Caki2 (cell line): ENCODE measurements at regions not wholly inside any gene's neighbourhood (a gene's known extent, or its start where the extent isn't known, plus 50 kb on each side); places are given as distances from the start of the nearest gene placed in this dataset.

Source experiments
- DNase-seq: peaks from one replicate; pipeline ENCODE4 v3.0.0-alpha.2; 2015; ENCODE audit warnings: low read depth
- in situ Hi-C: cut with HindIII; loops from 2 replicates; pipeline ENCODE4 v1.10.0; 2016; ENCODE audit warnings: low sequenced_read_pairs, low pct_unique_long_range_greater_than_20kb, mixed read lengths

DNA sequence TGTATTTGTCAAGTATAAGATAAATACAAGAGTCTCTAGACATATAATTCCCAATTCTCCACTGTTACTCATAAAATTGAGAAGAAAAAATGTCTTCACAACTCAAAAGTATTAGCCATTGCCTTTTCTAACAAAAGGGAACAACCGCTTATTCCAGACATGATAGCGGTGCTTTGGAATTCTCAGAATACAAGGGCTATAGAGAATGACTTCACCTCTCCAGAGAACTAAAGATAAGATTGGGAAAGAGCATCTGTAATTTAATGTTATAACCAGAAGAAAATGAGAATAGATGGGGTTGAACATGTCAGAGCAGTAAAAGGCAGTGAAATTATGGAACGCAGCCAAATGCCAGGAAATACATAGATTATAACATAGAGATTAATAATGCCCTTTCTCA, 730.8 kb downstream of the C6orf118 start:
- DNase-seq: no peak
- in situ Hi-C loops: no loop called here

DNA sequence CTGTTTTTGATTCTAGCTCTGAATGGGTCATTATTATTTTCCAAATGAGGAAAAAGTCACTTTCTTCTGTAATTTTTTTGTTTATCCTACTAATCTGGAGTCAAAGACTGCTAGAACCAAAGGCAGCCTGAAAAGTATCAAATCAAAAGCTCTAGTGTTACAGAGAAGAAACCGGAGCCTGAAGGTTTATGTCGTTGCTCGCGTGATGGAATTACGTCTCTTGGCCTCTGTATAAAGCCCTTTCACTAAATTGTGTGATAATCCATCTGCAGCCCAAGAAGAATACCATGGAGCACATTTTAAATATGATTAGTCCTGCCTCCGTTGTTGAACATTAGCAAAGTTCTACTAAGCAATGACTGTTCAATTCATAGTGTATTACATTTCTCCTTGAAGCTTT, 738.6 kb downstream of the C6orf118 start:
- in situ Hi-C loops: no loop called here
- DNase-seq: no peak

DNA sequence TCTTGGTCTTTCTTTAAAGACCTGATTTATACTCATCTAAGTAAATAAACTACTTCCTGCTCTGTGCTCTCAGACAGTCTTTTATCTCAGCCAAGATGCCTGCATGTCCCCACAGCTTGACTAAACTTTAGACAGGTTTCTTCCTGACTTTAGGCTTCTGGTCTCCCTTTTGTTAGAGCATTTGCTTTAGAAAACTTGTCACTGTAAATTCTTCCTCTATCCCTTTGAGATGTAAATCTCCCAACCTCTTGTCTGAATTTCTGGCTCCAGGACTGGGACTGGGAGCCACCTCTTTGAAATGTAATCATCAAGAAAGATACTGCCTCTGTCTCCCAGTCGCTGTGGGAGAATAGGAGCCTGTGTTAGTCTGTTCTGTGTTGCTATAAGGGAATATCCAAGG, 739.9 kb downstream of the C6orf118 start:
- DNase-seq: no peak
- in situ Hi-C loops: no loop called here

DNA sequence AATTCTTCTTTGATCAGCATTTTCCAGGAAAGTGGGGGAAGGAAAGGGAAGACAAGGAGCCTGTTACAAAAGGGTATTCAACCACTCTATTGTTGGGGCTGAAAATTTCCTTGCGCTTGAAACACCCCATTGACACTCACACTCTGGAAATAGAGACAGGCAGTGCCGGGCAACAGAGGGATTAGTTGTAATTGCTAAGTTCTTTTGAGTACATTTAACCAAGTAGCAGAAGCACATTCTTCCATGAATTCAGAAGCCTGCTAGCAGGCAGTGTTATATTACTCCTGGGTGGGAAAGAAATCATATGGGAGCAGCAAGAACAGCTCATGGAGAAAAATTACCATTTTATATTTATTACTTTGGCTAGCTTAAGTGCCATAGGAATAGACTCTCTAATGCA, 745.5 kb downstream of the C6orf118 start:
- no peak for DNase-seq
- in situ Hi-C loops: no loop called here

DNA sequence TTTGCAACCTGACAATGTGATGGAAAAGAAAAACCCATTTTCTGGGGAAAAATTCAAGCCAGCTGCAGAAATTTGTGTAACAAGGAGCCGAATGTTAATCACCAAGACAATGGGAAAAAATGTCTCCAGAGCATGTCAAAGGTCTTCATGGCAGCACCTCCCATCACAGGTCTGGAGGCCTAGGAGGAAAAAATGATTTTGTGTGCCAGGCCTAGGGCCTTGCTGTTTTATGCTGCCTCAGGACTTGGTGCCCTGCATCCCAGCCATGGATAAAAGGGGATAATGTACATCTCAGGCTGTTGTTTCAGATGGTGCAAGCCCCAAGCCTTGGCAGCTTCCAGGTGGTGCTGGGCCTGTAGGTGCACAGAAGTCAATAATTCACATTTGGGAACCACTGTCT, 747.7 kb downstream of the C6orf118 start:
- in situ Hi-C loops: no loop called here
- DNase-seq: no peak

DNA sequence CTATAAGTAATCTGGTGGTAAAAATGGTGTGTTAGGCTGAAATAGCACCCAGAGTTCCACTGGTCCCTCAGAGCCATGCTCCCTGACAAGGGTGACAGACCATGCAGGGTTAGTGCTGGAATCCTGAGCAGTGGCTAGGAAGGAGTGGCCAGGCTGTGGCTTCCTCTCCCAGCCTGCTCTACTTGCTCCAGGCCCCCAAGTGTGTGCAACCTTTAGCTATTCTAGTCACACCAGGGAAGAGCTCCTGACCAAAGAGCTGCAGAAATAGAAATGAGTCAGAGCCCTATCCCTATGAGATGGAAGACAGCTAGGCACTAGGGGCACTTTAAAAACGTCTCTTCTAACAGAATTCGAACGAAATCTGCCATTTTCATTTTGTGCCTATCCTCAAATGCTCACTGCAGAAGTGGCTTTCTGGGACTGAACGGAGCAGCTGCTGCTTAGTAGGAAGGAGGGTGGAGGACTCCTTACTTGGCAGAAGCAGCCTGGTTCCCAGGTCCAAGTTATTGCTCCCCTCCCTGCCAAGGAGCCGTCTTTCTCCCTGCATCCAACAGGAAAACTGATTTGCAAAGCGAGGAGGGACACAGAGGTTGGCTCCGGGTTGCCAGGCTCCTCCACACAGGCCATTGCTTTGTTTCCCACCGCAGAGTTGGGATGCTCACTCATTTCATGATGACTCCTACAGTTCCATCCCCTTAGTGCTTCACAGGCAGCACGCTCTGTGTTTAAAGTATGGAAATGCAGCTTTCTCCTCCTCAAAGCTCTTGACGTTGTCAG, 754.5 kb downstream of the C6orf118 start:
- in situ Hi-C loops: no loop called here
- no peak for DNase-seq

DNA sequence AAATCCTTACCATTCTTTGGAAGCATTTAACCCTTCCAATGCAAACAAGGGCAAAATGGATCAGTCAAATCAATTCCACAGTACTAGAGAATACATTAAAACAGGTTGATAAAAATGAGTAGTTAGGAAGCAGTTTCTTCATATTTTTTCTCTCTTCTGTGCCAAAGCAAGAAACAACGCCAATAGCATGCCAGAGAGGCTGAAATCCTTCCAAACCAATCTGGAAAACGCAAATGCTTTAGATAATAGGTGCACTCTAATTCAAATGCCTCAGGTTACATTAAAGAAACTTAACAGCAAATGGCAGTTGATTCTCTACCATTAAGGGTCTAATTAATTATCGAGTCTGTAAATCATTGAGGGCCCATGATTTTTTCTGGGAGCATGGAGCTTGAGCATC, 755.2 kb downstream of the C6orf118 start:
- in situ Hi-C loops: no loop called here
- DNase-seq: no peak

DNA sequence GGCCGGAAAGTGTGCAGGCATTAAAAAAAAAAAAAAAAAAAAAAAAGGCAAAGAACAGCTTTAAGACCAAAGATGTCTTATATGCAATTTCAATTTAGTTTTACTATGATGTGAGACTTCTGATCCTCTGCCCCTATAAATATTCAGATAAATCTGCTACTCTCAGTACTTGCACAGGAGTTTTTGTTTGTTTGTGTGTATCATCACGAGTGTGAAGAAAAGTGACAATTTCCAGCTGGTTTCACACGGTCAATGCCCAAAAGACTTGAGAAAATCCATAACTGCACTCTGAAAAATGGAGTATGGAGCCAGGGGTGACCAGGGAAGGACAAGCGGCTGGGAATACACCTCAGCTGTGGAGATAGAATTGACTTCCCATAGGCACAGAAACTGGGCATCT, 757.7 kb downstream of the C6orf118 start:
- in situ Hi-C loops: no loop called here
- DNase-seq: no peak

DNA sequence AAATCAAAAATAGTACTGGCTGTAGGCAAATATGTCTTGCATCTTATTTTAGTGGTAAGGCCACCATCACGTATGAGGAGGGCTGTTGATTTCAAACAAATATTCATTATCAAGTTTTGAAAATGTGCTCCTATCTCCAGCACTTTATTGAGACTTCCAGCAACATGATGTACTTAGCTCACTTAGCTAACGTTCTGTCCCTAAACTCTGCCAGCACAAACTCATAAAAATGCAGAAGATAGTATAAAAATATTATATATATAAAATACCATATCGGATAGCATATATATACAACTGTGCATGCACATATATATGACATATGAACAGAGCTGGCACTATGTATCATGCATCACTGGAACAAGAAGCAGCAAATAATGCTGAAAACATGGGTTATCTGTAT, 762.3 kb downstream of the C6orf118 start:
- no peak for DNase-seq
- in situ Hi-C loops: no loop called here

DNA sequence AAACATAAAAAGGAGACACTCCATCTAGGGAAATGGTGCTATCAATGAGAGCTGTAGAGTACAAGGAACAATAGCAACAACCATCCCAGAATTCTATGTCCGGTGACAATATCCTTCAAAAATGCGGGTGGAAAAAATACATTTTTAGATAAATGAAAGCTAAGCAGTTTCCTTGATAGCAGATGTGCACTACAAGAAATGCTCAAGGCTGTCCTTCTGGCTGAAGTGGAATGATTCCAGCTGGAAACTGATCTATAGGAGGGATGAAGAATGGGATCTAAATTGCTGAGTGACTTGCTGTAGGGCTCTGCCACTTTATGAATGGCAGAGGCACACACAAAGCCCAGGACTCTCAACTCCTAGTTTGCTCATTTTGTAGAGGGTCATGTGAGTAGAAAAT, 763.1 kb downstream of the C6orf118 start:
- DNase-seq: no peak
- in situ Hi-C loops: no loop called here

DNA sequence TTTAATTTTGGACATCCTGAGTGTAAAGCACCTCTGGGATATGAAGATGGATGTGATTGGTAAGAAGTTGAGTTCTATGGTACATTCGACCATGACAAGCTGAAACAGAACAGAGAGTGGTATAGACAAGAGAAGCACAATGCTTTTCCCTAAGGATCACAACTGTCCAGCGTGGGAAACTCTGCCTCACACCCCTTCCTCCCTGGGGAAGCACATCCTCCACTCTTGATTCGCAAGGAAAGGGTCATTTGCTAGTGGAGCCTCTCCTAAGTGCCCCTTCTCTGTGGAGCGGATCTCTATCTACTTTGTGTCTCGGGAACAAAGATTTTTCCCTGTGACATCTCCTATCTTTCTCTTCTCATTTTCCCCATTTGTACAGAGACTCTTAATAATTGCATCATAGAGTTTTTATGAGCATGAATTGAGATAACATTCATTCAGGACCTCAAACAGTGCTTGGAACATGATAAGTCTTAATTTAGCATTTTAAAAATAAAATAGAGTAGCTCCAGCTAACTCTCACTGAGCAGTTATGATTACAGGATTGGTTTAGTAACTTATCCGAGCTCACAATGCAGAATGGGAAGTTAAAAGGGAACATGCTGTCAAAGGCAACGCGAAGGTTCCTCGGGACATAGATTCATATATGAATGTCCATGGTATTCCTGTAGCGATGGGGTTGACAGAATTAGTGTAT, 775.2 kb downstream of the C6orf118 start:
- DNase-seq: no peak

DNA sequence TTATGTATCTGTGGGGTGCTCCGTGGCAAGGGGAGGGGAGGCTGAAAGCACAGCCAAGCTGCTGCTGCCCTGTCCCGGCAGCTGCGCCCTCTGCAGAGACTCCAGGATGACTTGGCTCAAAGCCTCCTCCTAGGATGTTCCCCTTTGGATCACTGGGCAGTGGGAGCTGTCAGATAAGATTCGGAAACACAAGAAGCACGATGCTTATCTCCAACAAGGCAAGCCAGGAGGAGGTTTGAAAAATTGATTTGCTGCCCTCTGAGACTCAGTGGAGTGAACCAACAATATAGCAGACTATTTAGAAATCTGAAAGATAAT, 776.4 kb downstream of the C6orf118 start:
- no peak for DNase-seq
- in situ Hi-C loops: no loop called here

More for the DNA sequence above, 775.2 kb downstream of the C6orf118 start:
- in situ Hi-C loops: no loop called here

DNA sequence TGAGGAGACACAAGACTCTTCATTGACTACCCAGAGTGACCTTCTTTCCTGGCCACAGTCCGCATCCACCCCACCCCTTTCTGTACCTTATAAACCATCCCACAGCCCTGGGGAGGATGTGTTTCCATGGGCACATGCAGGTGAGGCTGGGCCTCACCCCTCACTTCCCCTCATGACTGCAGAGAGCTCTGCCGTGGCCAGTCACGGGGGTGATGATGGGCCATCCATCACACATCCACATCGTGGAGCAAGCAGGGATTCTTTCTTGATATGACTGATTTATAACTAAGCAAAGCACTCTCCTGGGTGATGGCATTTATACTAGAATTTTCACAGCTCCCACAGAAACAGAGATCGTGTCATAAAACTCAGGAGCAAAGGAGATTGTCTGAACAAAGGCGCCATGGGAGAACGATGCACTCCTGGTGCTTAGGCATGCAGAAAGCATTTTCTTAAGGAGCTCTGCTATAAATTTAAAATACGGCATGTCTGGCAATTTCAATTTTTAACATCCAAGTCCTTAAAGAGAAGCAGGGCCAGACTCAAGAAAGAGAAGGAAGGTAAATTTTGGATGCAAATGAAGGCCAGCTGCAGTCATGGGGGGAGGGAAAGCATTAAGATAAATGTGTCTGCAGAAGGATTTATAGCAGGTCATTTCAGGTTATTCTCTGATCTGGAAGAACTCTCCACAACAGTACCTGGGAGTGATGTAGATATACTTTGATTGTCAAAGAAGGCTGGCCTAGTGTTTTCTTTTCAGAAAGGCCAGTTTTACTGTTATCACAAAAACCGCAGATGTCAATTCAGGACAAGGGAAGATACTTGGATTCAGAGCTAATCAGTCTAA, 777.0 kb downstream of the C6orf118 start:
- in situ Hi-C loops: no loop called here
- no peak for DNase-seq

DNA sequence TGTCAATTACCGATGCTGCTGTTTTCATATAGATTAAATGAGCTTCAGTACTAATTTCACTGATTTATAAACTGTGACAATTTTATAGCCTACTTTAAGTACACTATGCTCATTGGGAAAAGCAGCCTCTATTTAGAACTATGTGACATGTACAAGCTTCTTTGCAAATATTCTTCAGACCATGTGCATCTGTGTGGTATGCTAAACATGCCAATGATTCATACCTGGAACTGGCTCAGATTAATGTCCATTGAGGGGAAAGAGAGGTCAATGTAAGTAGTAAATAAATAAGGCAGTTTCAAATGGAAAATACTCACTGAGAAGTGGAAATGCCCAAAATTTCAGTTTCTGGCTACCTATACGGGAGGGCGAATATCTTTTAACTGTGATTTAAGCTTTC, 777.7 kb downstream of the C6orf118 start:
- no peak for DNase-seq
- in situ Hi-C loops: no loop called here

DNA sequence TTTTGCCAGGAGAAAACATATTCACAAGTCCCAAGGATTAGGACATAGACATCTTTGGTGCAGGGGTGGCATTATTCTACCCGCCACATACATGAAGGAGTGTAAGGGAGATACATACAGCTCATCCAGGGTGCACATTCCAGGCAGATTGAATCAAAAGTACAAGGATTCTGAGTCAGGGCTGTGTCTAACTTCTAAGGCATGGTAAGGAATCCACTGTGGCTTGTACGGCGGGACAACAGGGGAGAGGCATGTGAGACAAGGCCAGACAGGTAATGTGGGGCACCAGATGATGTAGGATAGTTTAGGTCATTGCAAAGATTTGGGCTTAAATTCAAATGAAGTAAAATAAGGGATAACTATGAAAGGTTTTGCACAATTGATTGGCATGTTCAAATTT, 780.9 kb downstream of the C6orf118 start:
- no peak for DNase-seq
- in situ Hi-C loops: no loop called here

DNA sequence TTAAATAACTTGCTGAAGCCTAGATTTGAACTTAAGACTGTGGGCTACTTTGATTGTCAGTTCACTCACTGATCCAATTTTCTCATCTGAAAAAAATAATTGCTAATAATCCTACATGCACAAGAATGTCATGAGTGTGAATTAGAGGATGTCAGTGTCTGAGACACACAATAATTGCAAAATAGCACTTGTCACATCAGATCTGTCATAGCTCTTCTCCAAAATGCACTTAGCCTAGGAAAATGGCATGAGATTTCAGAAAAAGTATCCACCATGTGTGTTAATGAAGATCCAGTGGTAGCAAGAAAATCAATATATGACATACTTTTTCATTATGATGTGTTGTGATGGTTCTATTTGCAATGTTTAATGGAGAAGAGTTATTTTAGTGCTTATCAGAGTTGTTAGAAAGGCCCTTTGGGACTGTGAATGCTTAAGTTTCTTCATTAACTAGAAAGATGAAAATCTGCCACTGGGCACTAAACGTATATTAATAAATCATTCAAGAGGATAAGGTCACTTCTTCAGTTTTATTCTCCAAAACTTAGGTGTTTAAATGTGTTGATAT, 786.2 kb downstream of the C6orf118 start:
- in situ Hi-C loops: no loop called here
- DNase-seq: no peak

DNA sequence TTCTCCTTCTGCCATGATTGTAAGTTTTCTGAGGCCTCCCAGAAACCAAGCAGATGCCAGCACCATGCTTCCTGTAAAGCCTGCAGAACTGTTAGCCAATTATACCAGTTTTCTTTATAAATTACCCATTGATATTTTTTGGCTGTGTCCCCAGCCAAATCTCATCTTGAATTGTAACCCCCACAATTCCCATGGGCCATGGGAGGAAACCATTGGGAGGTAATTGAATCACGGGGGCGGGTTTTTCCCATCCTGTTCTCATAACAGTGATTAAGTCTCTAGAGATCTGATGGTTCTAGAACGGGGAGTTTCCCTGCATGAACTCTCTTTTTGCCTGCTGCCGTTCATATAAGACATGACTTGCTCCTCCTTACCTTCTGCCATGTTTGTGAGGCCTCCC, 788.5 kb downstream of the C6orf118 start:
- in situ Hi-C loops: no loop called here
- no peak for DNase-seq

DNA sequence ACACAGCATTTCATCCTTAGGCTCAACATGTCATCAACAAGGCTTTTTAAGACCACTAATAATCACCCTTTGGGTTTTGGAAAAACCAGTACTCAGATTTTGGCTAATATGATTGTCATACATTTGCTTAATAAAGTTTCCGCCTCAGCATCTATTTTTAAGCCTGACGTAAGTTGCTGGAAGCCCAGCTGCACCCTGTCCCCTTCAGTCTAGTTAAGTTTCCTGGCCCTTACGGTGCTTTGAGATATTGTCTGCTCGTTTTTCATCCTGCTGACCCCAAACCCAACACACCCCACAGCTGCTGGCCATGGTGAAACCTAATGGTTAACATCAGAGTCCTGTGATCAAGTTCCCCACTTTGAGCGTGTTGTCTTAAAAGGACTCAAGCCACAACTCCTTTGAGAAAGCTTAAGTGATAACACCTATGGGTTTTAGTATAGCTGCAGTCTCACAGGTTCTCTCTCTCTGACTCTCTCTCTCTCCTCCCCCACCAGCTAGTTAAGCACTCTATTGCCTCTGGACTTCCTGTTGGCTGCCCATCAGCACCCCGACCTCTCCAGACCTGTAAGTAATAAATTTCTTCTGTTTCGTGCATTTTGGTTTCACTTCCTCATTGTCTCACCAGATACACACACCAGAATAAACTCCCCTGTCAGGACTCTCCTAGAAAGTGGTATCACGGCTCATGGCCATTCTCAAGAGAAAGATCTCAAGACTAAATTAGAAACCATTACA, 802.0 kb downstream of the C6orf118 start:
- in situ Hi-C loops: no loop called here
- no peak for DNase-seq
